Islet precursor cell (in vitro differentiated cells): ENCODE measurements at regions not wholly inside any gene's neighbourhood (a gene's known extent, or its start where the extent isn't known, plus 50 kb on each side); places are given as distances from the start of the nearest gene placed in this dataset.

Experiments used
- DNase-seq: peaks from one replicate; pipeline ENCODE4 v3.0.0-alpha.2; 2018

DNA sequence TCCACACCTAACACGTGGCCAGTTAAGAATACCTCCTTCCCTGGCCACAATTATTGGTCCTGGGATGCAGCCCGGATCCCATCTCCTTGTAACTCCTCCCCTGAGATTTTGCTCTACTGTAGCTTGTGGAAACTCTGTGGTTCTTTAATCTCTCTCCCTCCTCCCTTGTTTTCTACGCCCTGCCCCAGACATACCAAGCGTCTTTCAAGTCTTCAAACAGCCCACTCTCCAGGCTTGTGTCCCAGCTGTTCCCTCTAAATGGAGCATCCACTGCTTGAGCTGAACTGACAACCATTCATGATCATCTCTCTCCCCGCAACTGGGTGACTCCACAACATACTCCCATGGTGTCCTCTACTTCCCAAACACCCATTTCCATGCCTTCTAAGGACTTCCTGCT, 111.6 kb downstream of the SIPA1L2 start:
- DNase-seq: no peak

- DNase-seq: no peak
Measured at GRCh38 chr1:232517204-232517603, 112.7 kb downstream of the SIPA1L2 start.

GRCh38 chr1:232515706-232516105, 114.2 kb downstream of the SIPA1L2 start:
- DNase-seq: no peak

GRCh38 chr1:232512712-232513111, 117.2 kb downstream of the SIPA1L2 start:
- DNase-seq: no peak

GRCh38 chr1:232511172-232511571, 118.8 kb downstream of the SIPA1L2 start:
- DNase-seq: no peak

- no peak for DNase-seq
Measured at GRCh38 chr1:232510367-232511110, 119.4 kb downstream of the SIPA1L2 start.

GRCh38 chr1:232509570-232509969, 120.4 kb downstream of the SIPA1L2 start:
- DNase-seq: peak; percentile 83

GRCh38 chr1:232508130-232508701, 121.7 kb downstream of the SIPA1L2 start:
- DNase-seq: no peak

- DNase-seq: no peak
Measured at GRCh38 chr1:232507571-232507970, 122.4 kb downstream of the SIPA1L2 start.

GRCh38 chr1:232505884-232506283, 124.0 kb downstream of the SIPA1L2 start:
- DNase-seq: no peak

DNA sequence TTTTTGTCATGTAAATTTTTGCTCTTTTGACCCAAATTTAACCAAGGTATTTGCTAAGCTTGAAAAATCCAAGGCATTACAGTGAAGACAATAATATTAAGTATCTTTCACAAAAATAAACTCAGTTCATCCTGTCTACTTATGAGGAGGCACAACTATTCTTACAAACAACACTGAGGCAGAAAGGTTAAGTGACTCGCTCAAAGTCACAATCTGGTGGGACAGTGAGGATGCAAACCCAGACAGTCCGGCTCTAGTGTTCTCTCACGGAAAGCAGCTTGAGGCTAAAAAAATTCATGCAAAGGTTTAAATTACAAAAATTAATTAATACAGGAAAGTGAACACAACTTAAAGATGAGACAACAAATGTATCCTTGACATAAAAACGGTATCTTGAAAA, 125.3 kb downstream of the SIPA1L2 start:
- no peak for DNase-seq

GRCh38 chr1:232503497-232503896, 126.4 kb downstream of the SIPA1L2 start:
- DNase-seq: no peak

- DNase-seq: no peak
Measured at GRCh38 chr1:232501854-232502253, 128.1 kb downstream of the SIPA1L2 start.

DNA sequence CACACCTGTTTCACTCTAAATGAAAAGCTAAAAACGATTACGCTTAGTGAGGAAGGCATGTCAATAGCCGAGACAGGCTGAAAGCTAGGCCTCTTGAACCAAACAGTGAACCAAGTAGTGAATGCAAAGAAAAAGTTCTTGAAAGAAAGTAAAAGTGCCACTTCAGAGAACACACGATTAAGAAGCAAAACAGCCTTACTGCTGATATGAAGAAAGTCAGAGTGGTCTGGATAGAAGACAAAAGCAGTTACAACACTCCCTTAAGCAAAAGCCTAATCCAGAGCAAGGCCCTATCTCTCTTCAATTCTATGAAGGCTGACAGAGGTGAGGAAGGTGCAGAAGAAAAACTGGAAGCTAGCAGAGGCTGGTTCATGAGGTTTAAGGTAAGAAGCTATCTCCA, 130.7 kb downstream of the SIPA1L2 start:
- DNase-seq: no peak

DNA sequence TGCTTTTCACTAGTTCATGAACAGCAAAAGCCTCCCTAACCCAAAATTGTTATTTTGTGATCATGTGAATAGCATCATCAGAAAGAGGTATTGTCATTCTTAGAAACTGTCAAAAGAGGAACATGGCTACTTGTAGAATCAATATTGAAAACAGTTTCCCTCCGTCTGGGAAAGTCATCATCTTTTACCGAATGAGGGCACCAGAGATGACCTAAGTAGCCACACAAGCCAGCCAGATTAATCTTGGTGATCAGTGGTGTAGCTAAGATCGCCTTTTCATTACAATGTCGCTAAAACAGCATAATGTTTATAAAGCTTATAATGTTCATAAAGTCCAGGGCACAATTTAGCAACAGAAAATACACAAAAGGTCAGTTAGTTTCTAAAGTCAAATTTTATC, 136.1 kb downstream of the SIPA1L2 start:
- no peak for DNase-seq

DNA sequence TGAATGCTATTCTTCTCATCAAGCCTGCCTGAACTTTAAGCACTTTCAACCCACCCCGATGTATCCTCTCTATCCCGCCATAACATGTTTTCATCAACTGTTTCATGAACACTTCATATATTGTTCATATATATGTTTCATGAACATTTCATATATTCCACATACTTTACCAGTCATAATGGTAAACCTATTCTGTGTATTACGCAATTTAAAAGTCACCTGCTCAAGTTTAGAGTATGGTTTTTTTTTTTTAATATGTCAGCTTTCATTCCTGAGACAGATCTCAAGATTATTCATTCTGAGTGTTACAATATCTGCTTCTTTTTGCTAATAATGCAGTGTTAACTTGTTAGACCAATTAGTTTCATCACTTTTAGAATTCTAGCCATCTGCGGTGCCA, 140.7 kb downstream of the SIPA1L2 start:
- no peak for DNase-seq

- no peak for DNase-seq
Measured at GRCh38 chr1:232487236-232487635, 142.7 kb downstream of the SIPA1L2 start.

DNA sequence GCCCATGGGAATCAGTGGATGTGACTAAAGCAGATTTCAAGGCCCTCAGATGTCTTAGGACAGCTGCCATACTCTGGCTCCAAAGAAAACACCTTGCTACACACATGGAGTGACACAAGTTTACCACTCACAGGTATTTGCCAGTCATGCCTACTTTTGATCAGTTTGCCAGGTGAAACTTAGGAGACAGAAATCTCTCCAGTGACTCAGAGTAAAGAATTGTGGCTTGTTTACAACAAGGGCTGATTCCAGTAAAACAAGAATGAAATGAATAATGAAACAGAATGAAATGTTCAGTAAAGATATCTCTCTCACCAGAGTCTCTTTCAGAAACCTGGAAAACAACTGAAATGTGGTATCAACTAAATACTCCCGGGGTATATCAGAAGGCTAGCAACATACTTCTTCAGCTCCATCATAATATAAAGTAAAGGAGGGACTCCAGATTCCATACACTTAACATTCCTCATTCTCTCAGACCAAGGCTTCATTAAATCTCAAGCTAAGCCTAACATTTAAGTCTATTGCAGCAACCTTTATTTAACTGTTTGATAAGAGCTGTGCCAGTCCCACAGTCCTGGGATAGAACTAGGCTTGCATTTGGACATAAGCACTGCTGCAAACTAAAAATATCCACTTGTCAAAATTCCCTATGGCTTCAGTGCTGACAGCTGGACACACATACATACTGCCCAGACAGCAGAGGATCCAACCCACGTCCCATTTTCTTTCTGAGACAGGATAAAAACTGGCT, 143.3 kb downstream of the SIPA1L2 start:
- no peak for DNase-seq

- peak; percentile 60 for DNase-seq
Measured at GRCh38 chr1:232486006-232486405, 143.9 kb downstream of the SIPA1L2 start.

DNA sequence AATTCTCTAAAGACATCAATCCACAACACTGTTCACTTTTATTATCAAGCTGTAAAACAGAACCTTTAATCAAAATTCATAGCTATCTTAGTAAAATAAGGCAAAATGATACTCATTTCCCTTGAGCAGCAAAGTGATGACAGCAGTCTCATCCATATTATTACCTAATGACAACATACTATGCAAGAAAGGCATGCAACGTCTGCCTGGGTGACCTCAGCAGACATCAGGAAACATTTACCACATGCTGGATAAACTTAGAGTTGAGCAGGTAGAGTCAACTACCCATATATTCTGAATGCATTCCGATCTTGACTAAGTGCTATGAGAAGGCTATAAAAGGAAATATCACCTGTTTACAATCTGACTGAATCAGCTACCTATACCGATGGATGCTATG, 145.1 kb downstream of the SIPA1L2 start:
- no peak for DNase-seq

- DNase-seq: no peak
Measured at GRCh38 chr1:232483826-232484225, 146.1 kb downstream of the SIPA1L2 start.

DNA sequence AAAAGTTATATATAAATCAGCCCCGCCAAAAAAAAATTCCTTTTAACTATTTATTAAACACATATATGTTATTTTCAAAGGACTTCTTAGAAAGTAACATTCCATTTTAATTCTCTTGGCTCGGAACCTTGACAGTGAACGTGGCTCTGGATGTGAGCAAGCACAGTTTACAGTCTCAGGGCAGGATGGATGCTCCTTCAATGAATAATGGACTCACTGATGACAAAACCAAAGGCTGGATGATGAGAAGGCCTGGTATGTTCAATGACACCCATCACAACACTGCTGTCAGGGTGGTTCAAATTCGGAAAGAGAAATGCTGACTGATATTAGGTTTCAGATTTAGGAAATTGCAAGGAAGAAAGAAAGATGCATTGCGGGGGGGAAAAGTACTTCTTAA, 148.8 kb downstream of the SIPA1L2 start:
- no peak for DNase-seq

DNA sequence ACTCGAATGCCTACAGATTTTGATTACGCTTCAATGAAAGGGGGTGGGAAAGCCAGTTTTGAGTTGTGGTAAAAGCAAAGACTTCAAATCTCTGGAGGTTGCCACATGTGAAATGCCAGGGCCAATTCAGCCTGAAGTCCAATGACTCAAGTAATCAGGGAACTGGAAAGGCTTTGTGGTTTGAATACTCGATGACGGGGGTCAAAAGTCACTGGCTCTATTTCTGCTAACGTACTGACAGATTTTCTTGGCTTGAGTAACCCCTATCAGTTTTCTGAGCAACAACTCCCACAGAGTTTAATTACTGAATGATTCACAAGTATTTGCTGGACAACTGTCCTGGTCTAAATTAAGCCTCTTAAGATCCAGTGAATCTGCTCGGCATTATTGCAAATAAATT, 152.2 kb downstream of the SIPA1L2 start:
- peak; percentile 68 for DNase-seq

GRCh38 chr1:232476538-232476950, 153.4 kb downstream of the SIPA1L2 start:
- no peak for DNase-seq
